RWPE1 (cell line): ENCODE measurements at regions not wholly inside any gene's neighbourhood (a gene's known extent, or its start where the extent isn't known, plus 50 kb on each side); places are given as distances from the start of the nearest gene placed in this dataset.

Source experiments
- CTCF ChIA-PET: fragments of 350-600 bp; sonication (Branson Sonifier 250); formaldehyde crosslinking; extraction: SDS; loops from one replicate; lab custom pipeline; 2021; lab: Yijun Ruan, JAX
- POLR2A ChIA-PET: fragments of 400-600 bp; formaldehyde crosslinking; extraction: SDS; loops from one replicate; lab custom pipeline; 2020; ENCODE audit warnings: antibody characterized with exemption; ENCODE audit not compliant: low non-redundant PET; lab: Yijun Ruan, JAX
- DNase-seq: peaks from one replicate; pipeline ENCODE4 v3.0.0; 2012; ENCODE audit warnings: low spot score
- H3K27ac ChIP-seq: fragments of 450-650 bp; 2 replicates; pipeline ENCODE4 v1.5.1; 2017
- TF ChIP-seq, protein P1 (sequence below): fragments of 450-650 bp; conservative IDR thresholded peaks from 2 replicates; pipeline ENCODE4 v1.5.1; 2017; ENCODE audit warnings: low read depth, mild to moderate bottlenecking

DNA sequence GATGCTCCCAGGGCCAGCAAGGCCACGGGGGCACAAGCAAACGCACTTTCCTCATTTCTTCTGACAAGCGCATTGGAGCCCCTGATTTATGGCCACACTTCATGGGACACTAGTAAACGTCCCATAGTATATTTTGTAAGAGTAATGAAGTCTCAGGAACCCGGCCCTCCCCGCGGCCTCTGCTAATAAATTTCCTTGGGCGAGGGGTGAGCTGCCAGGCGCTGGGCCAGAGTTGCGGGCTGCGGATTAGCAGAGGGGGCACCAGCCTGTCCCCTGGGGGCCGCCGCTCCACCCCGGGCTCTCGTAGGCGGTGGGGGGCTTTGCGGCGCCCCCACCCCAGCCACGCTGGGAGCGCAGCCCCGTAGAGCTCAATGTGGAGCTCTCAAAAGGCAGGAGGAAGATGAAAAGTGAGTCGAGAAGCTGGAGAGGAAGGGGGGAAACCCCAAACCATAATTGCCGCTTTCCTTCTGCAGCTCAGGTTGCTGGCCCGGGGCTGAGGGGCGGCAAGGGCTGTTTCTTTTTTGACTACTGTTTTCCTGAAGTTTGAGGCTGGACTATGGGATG, 173.6 kb downstream of the CDC5L start:
- TF ChIP-seq, protein P1, sequence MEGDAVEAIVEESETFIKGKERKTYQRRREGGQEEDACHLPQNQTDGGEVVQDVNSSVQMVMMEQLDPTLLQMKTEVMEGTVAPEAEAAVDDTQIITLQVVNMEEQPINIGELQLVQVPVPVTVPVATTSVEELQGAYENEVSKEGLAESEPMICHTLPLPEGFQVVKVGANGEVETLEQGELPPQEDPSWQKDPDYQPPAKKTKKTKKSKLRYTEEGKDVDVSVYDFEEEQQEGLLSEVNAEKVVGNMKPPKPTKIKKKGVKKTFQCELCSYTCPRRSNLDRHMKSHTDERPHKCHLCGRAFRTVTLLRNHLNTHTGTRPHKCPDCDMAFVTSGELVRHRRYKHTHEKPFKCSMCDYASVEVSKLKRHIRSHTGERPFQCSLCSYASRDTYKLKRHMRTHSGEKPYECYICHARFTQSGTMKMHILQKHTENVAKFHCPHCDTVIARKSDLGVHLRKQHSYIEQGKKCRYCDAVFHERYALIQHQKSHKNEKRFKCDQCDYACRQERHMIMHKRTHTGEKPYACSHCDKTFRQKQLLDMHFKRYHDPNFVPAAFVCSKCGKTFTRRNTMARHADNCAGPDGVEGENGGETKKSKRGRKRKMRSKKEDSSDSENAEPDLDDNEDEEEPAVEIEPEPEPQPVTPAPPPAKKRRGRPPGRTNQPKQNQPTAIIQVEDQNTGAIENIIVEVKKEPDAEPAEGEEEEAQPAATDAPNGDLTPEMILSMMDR: no peak
- POLR2A ChIA-PET: no interaction called here
- no peak for DNase-seq
- CTCF ChIA-PET: no interaction called here
- no peak overlapping the region for H3K27ac ChIP-seq

DNA sequence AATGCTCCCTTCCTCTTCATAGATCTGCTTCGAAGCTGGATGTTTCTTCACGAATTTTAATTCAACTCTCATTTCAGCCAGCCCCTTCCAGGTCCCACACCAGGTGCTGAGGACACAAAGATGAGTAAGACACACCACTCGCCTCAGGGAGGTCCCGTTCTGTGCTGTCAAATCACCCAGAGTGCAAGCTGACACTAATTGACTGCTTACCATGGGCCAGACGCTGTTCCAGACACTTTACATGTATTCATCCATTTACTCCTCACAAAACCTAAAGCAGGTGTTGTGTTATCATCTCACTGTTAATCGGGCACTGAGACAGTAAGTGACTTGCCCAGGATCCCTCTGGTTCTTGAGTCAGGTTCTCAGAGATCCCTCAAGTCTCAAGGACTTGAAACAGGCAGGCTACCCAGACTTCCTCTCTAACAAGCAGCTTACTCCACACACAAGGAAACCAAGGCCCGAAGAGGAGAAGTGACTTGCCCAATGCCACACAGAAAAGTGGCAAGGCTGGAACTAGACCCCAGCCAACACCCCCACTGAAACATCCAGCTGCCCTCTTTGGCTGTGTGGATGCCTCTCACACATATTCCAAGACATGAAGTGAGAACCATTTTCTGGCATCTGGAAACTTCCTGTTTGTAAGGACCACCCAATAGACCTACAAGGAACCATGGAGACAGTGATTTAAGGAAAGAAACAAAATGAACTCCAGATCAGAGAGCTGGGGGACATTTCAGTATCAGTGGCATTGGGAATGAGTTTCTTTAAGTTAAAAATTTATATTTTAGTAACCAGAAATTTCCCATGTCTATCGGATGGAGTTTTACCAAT, 174.5 kb downstream of the CDC5L start:
- TF ChIP-seq, protein P1: no peak
- no peak overlapping the region for H3K27ac ChIP-seq
- ChIA-PET CTCF (no interaction called here), POLR2A (no interaction called here)
- no peak for DNase-seq

DNA sequence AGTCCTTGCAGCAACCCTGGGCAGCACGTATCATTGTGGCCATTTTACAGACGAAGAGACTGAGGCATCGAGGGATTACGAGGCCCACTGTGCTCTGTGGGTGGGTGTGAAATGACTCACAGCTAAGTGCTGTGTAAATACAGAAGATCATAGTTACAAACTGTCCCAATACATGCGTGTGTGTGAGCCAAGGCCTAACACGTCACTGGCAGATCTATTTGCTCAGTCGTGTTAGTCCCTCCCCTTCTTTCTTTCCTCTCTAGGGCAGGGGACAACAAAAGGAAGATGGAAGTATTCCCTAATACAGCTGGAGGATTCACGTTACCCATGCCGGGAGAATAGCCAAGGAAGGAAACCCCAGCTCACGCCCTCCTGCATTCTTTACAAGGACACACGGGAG, 175.9 kb downstream of the CDC5L start:
- DNase-seq: no peak
- TF ChIP-seq, protein P1: no peak
- CTCF ChIA-PET: interaction anchor here (1.0 kb wide), 1 partner anchor 88 kb away, joined by 3 read pairs; no protein-coding TSS in a partner anchor
- H3K27ac ChIP-seq: peak overlapping the region; percentile 16
- POLR2A ChIA-PET: no interaction called here

DNA sequence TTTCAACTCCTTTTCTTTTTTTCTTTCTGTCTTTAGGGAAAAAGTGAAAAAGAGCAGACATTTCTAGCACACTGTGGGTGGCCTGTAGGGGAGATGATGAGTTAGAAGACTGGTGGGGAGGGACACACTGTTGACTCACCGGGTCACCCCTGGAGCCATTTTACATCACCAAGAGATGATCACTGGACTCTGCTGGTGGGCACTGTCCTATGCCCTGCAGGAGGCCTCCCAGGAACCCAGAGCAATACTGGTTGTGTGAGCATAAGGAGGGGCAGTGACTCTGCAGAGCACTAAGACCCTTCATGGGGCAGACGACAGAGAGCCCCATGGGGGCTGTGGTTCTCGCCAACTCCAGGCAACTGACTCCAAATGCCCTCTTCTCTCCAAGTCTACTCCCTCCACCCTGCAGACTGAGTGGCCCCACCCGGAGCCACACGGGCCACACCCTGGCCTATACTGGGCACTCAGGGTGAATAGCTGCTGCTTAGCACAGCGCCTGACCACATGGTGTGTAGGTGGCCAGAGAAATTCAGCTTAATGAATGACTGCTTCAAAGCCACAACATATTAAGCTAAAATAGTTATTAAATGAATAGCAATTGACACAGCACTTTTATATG, 177.5 kb downstream of the CDC5L start:
- ChIA-PET CTCF (no interaction called here), POLR2A (no interaction called here)
- no peak for DNase-seq
- no peak overlapping the region for H3K27ac ChIP-seq
- TF ChIP-seq, protein P1: no peak

DNA sequence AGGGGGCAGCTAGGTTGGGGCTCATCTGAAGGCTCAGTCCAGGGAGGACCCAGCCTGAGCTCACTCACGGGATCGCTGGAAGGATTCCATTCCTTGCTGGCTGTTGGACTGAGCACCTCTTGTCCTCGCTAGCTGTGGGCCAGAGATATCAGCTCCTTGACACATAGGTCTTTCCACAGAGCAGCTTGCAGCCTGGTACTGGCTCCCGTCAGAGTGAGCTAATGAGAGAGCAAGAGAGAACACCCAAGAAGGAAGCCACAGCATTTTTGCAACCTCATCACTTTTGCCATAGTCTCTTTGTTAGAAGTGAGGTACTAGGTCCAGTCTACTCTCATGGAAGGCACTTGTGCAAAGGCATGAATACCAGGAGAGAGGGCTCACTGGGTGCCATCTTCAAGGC, 179.9 kb downstream of the CDC5L start:
- ChIA-PET POLR2A (no interaction called here), CTCF (no interaction called here)
- no peak for DNase-seq
- TF ChIP-seq, protein P1: no peak
- H3K27ac ChIP-seq: no peak overlapping the region

DNA sequence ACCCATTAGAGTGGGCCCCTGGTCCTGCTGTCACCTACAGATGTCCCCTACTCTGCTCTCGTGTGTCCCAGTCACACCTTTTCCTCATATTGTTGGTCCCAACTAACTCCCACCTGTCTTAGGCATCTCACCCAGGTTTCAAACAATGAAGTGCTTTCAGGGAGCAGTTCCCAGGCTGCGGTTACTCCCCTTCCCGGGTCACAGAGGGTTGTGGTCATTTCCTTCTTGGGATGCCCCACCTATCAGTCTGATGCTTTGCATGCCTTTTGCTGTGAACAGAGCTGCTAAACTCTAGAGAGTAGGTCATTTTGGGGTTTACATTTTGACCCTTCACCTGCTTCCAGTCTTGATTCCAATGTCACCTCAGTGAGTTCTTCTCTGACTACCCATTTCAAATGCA, 181.6 kb downstream of the CDC5L start:
- POLR2A ChIA-PET: no interaction called here
- no peak for DNase-seq
- CTCF ChIA-PET: no interaction called here
- H3K27ac ChIP-seq: no peak overlapping the region
- TF ChIP-seq, protein P1: no peak
